HCT116 (cell line): ENCODE measurements at regions not wholly inside any gene's neighbourhood (a gene's known extent, or its start where the extent isn't known, plus 50 kb on each side); places are given as distances from the start of the nearest gene placed in this dataset.

ENCODE experiments used
- ATAC-seq: fragments of 200-7000 bp; cut with Tn5 transposase; 2 replicates; pipeline ENCODE4 v1.9.1; 2020; ENCODE audit warnings: mild to moderate bottlenecking, moderate library complexity
- BruUV-seq: library from RNA; stranded (reverse); fragments of 400-500 nt; replicated peaks from 2 replicates; lab custom pipeline; 2021; lab: Mats Ljungman, UMichigan
- CTCF ChIA-PET: fragments of 300-600 bp; sonication (Branson Sonifier 250); formaldehyde crosslinking; loops from one replicate; lab custom pipeline; 2021; ENCODE audit warnings: antibody characterized with exemption; lab: Charles Lee
- POLR2A ChIA-PET: fragments of 300-600, 350-600 bp; sonication (Branson Sonifier 250); formaldehyde crosslinking; loops from one replicate; lab custom pipeline; 2021; ENCODE audit warnings: antibody characterized with exemption; lab: Charles Lee
- RAD21 ChIA-PET, 2 experiments: fragments of 300-600 bp; sonication (Branson Sonifier 250); formaldehyde crosslinking; loops; one replicate each; lab custom pipeline; 2023; ENCODE audit warnings: low total read pairs in 2 of 2; ENCODE audit not compliant: uncharacterized antibody in 2 of 2, unreplicated experiment in 2 of 2, low non-redundant PET in 1 of 2; lab: Charles Lee
- DNase-seq: peaks from one replicate; pipeline ENCODE4 v3.0.0-alpha.2; 2010; ENCODE audit warnings: low read depth, low spot score
- H2AFZ ChIP-seq: fragments of 200-600 bp; shearing (Covaris generic), sonication (generic); 2 replicates; pipeline ENCODE4 v1.6.1; 2017; ENCODE audit warnings: low read depth, mixed run types, mixed read lengths, antibody characterized with exemption, low read length; ENCODE audit not compliant: poor library complexity, severe bottlenecking
- H3K27ac ChIP-seq: 2 replicates; pipeline ENCODE4 v1.5.1; 2012; ENCODE audit warnings: low read depth, low read length
- H3K27me3 ChIP-seq: fragments of 200-600 bp; sonication (generic); 2 replicates; pipeline ENCODE4 v1.6.1; 2016; ENCODE audit warnings: mixed run types, low read length, mixed read lengths; ENCODE audit not compliant: insufficient read depth
- H3K36me3 ChIP-seq, 2 experiments: fragments of 200-500 bp in 1 of 2; fragments of 200-600 bp in 1 of 2; sonication (Bioruptor generic) in 1 of 2; sonication (generic) in 1 of 2; 2 replicates each; pipeline versions ENCODE4 v1.5.1 to v1.6.1; 2014 to 2016; ENCODE audit warnings: low read length in 2 of 2, inconsistent platforms in 1 of 2, mixed read lengths in 1 of 2, mixed run types in 1 of 2; ENCODE audit not compliant: insufficient read depth in 2 of 2, control insufficient read depth in 1 of 2
- H3K4me1 ChIP-seq, 2 experiments: fragments of 200-600 bp in 1 of 2; sonication (generic) in 1 of 2; 2 replicates each; pipeline versions ENCODE4 v1.5.1 to v1.6.1; 2012 to 2017; ENCODE audit warnings: low read length in 2 of 2, inconsistent platforms in 1 of 2, mild to moderate bottlenecking in 1 of 2, mixed read lengths in 1 of 2, mixed run types in 1 of 2, moderate library complexity in 1 of 2; ENCODE audit not compliant: insufficient read depth in 2 of 2, control insufficient read depth in 1 of 2
- H3K4me2 ChIP-seq: fragments of 200-600 bp; sonication (generic); 2 replicates; pipeline ENCODE4 v1.6.1; 2017; ENCODE audit warnings: mixed run types, low read length, mixed read lengths
- H3K4me3 ChIP-seq, 2 experiments: fragments of 200-600 bp in 1 of 2; sonication (generic) in 1 of 2; replicated peaks in 1 of 2; 2 replicates each; pipeline ENCODE4 v1.5.1; 2011 to 2016; ENCODE audit warnings: low read length in 2 of 2, control low read depth in 1 of 2, low read depth in 1 of 2, mild to moderate bottlenecking in 1 of 2, mixed read lengths in 1 of 2, mixed run types in 1 of 2
- H3K79me2 ChIP-seq: fragments of 200-600 bp; sonication (generic); 2 replicates; pipeline ENCODE4 v1.6.1; 2017; ENCODE audit warnings: mild to moderate bottlenecking, mixed run types, low read length, moderate library complexity, mixed read lengths; ENCODE audit not compliant: insufficient read depth
- H3K9ac ChIP-seq: fragments of 200-600 bp; sonication (generic); 2 replicates; pipeline ENCODE4 v1.6.1; 2016; ENCODE audit warnings: low read length, mixed read lengths
- H3K9me2 ChIP-seq: fragments of 200-600 bp; sonication (generic), shearing (Covaris generic); 2 replicates; pipeline ENCODE4 v1.6.1; 2017; ENCODE audit warnings: mixed run types, mild to moderate bottlenecking, moderate library complexity; ENCODE audit not compliant: insufficient read depth
- H3K9me3 ChIP-seq, 2 experiments: fragments of 200-500 bp in 1 of 2; fragments of 200-600 bp in 1 of 2; sonication (Bioruptor generic) in 1 of 2; sonication (generic) in 1 of 2; 2 replicates each; pipeline ENCODE4 v1.6.1; 2014 to 2017; ENCODE audit warnings: low read length in 2 of 2, mixed read lengths in 2 of 2, inconsistent platforms in 1 of 2, low read depth in 1 of 2, mild to moderate bottlenecking in 1 of 2, mixed run types in 1 of 2, moderate library complexity in 1 of 2; ENCODE audit not compliant: control insufficient read depth in 1 of 2, insufficient read depth in 1 of 2
- H4K20me1 ChIP-seq: fragments of 200-600 bp; sonication (generic), shearing (Covaris generic); 2 replicates; pipeline ENCODE4 v1.6.1; 2017; ENCODE audit warnings: mixed run types, mild to moderate bottlenecking, moderate library complexity; ENCODE audit not compliant: insufficient read depth
- CBX3 ChIP-seq: IDR thresholded peaks from 2 replicates; pipeline ENCODE4 v1.6.1; 2012; ENCODE audit warnings: low read depth
- CEBPB ChIP-seq: IDR thresholded peaks from 2 replicates; pipeline ENCODE4 v1.6.1; 2012; ENCODE audit warnings: low read depth
- CTCF ChIP-seq, 3 experiments: fragments of 200-600 bp in 1 of 3; sonication (generic) in 1 of 3; IDR thresholded peaks in 2 of 3; conservative IDR thresholded peaks in 1 of 3; 2 replicates each; pipeline ENCODE4 v1.5.1; 2012 to 2017; ENCODE audit warnings: low read depth in 2 of 3, low read length in 2 of 3, antibody characterized with exemption in 1 of 3, borderline replicate concordance in 1 of 3, control low read depth in 1 of 3, mild to moderate bottlenecking in 1 of 3, mixed read lengths in 1 of 3, mixed run types in 1 of 3, moderate library complexity in 1 of 3; ENCODE audit not compliant: insufficient read depth in 1 of 3
- EGR1 ChIP-seq: IDR thresholded peaks from 2 replicates; pipeline ENCODE4 v1.6.1; 2012; ENCODE audit warnings: low read depth
- EZH2 ChIP-seq: fragments of 200-600 bp; sonication (generic); IDR thresholded peaks from 2 replicates; pipeline ENCODE4 v1.6.1; 2017; ENCODE audit warnings: antibody characterized with exemption, mixed run types
- FOSL1 ChIP-seq: IDR thresholded peaks from 2 replicates; pipeline ENCODE4 v1.6.1; 2012; ENCODE audit warnings: low read depth
- MAX ChIP-seq: IDR thresholded peaks from 2 replicates; pipeline ENCODE4 v1.6.1; 2012
- SIN3A ChIP-seq: IDR thresholded peaks from 2 replicates; pipeline ENCODE4 v1.6.1; 2012; ENCODE audit warnings: low read depth
- SRF ChIP-seq: IDR thresholded peaks from 2 replicates; pipeline ENCODE4 v1.6.1; 2012; ENCODE audit warnings: low read depth
- intact Hi-C: fragments of 100-400 bp; cut with micrococcal nuclease; formaldehyde crosslinking; loops from 2 replicates; pipeline ENCODE4 v1.10.0; 2022
- TF ChIP-seq, protein P1 (sequence below): IDR thresholded peaks from 2 replicates; pipeline ENCODE4 v1.6.1; 2012

GRCh38 chr10:60679388-60679990 lies 98.8 kb upstream of the CDK1 start:
- no peaks in the 10 kb centered on the region for H4K20me1 ChIP-seq
- BruUV-seq = no TSS peak
- CTCF ChIA-PET = no interaction called here

More at GRCh38 chr10:60679388-60679990, 98.8 kb upstream of the CDK1 start:
- Histone ChIP-seq H3K4me3 (no peak overlapping the region), H3K79me2 (no peaks in the 10 kb centered on the region), H2AFZ (no peak overlapping the region), H3K9me2 (no peaks in the 10 kb centered on the region), H3K27me3 (no peaks in the 10 kb centered on the region), H3K4me1 (no peaks in the 10 kb centered on the region), H3K4me2 (no peak overlapping the region), H3K9me3 (peaks cover 0 to under 1% of the 10 kb centered on the region in 2 experiments; a peak in 1 of 4 replicates), H3K27ac (no peak overlapping the region), H3K9ac (no peak overlapping the region), H3K36me3 (no peaks in the 10 kb centered on the region)
- DNase-seq = no peak
- TF ChIP-seq SIN3A (no peak), EZH2 (no peak), SRF (no peak), EGR1 (no peak), CEBPB (no peak), CBX3 (no peak), MAX (no peak), CTCF (IDR thresholded peaks at IDR 0.05 in 2 of 3, conservative IDR thresholded peaks at IDR 0.05 in 1 of 3; ENCODE audit: borderline replicate concordance in 1 of 3, insufficient read depth in 1 of 3, low read depth in 2 of 3, low read length in 2 of 3) (no peak), FOSL1 (no peak)
- TF ChIP-seq, protein P1, sequence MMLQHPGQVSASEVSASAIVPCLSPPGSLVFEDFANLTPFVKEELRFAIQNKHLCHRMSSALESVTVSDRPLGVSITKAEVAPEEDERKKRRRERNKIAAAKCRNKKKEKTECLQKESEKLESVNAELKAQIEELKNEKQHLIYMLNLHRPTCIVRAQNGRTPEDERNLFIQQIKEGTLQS = no peak
- intact Hi-C loops = no loop called here
- ATAC-seq = no peak
- ChIA-PET RAD21 (no interaction called here), POLR2A (no interaction called here)
